Fibroblast of skin of left biceps (primary cell): ENCODE measurements at regions not wholly inside any gene's neighbourhood (a gene's known extent, or its start where the extent isn't known, plus 50 kb on each side); places are given as distances from the start of the nearest gene placed in this dataset.

ENCODE experiments used
- DNase-seq, 2 experiments: peaks; one replicate each; pipeline ENCODE4 v3.0.0-alpha.2; 2013; ENCODE audit warnings: low read depth in 2 of 2

GRCh38 chr6:137690034-137690433, 177.0 kb upstream of the TNFAIP3 start:
- no peak for DNase-seq

GRCh38 chr6:137690721-137691120, 176.3 kb upstream of the TNFAIP3 start:
- no peak for DNase-seq

GRCh38 chr6:137692308-137692707, 174.8 kb upstream of the TNFAIP3 start:
- no peak for DNase-seq

GRCh38 chr6:137692806-137693205, 174.3 kb upstream of the TNFAIP3 start:
- no peak for DNase-seq

- no peak for DNase-seq
Observed at GRCh38 chr6:137693711-137694110, 173.3 kb upstream of the TNFAIP3 start.

GRCh38 chr6:137696765-137697164, 170.3 kb upstream of the TNFAIP3 start:
- DNase-seq, result no peak

GRCh38 chr6:137697267-137697938, 169.7 kb upstream of the TNFAIP3 start:
- DNase-seq, result peak in 1 of 2 experiments; percentile 15

GRCh38 chr6:137698636-137699030, 168.4 kb upstream of the TNFAIP3 start:
- no peak for DNase-seq

GRCh38 chr6:137699031-137699683, 167.9 kb upstream of the TNFAIP3 start:
- no peak for DNase-seq

GRCh38 chr6:137700161-137700560, 166.9 kb upstream of the TNFAIP3 start:
- no peak for DNase-seq

GRCh38 chr6:137700751-137701477, 166.1 kb upstream of the TNFAIP3 start:
- DNase-seq, result no peak

GRCh38 chr6:137701942-137702341, 165.1 kb upstream of the TNFAIP3 start:
- DNase-seq, result no peak

- DNase-seq, result no peak
Observed at GRCh38 chr6:137702791-137703424, 164.2 kb upstream of the TNFAIP3 start.

GRCh38 chr6:137704802-137705159, 162.3 kb upstream of the TNFAIP3 start:
- DNase-seq, result no peak

- DNase-seq, result no peak
Observed at GRCh38 chr6:137705160-137706082, 161.6 kb upstream of the TNFAIP3 start.

GRCh38 chr6:137706083-137706750, 160.8 kb upstream of the TNFAIP3 start:
- no peak for DNase-seq

- no peak for DNase-seq
Observed at GRCh38 chr6:137707038-137707589, 159.9 kb upstream of the TNFAIP3 start.

GRCh38 chr6:137707590-137708360, 159.3 kb upstream of the TNFAIP3 start:
- peak; percentile 42 to 55 for DNase-seq

GRCh38 chr6:137708481-137708880, 158.6 kb upstream of the TNFAIP3 start:
- no peak for DNase-seq
